Progenitor cell of endocrine pancreas (in vitro differentiated cells): ENCODE measurements at regions not wholly inside any gene's neighbourhood (a gene's known extent, or its start where the extent isn't known, plus 50 kb on each side); places are given as distances from the start of the nearest gene placed in this dataset.

ENCODE experiments used
- DNase-seq: peaks from one replicate; pipeline ENCODE4 v3.0.0; 2021; ENCODE audit warnings: low spot score; ENCODE audit not compliant: unreplicated experiment
- H3K27ac Mint-ChIP-seq: 2 replicates; pipeline ENCODE4 v1.8.0; 2021; ENCODE audit warnings: mild to moderate bottlenecking, moderate library complexity, mixed read lengths
- H3K27me3 Mint-ChIP-seq: 2 replicates; pipeline ENCODE4 v1.8.0; 2021; ENCODE audit warnings: mixed read lengths
- H3K36me3 Mint-ChIP-seq: 2 replicates; pipeline ENCODE4 v1.8.0; 2022; ENCODE audit warnings: mixed read lengths; ENCODE audit not compliant: insufficient read depth
- H3K4me1 Mint-ChIP-seq: 2 replicates; pipeline ENCODE4 v1.8.0; 2021; ENCODE audit warnings: low read depth, mixed read lengths
- H3K4me3 Mint-ChIP-seq: 2 replicates; pipeline ENCODE4 v1.8.0; 2021; ENCODE audit warnings: low read depth, mild to moderate bottlenecking, moderate library complexity, mixed read lengths
- H3K9me3 Mint-ChIP-seq: 2 replicates; pipeline ENCODE4 v1.8.0; 2021; ENCODE audit warnings: low read depth, mixed read lengths
- TF ChIP-seq, protein P1 (sequence below): fragments of 200-600 bp; sonication (generic); IDR thresholded peaks from one replicate; pipeline ENCODE4 v1.5.0; 2021; ENCODE audit warnings: antibody characterized with exemption, mild to moderate bottlenecking; ENCODE audit not compliant: unreplicated experiment

DNA sequence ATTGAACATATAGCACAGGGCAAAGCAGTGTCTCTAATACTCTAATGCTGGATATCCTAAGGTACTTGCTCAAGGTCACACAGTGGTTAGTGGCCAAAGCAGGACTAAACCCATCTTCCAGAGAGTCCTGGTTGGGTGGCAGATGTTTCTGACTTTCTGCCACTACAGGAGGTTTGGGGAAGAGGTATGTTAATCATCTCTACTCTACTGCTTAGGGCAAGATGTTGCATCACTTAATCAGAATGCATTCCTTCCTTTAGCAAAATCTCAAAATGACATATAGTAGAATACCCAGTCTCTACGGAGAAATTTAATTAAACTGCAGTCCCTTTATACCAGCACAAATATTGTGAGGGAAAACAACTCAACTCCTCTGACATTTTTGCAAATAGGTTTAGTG lies 190.7 kb upstream of the FAM241A start:
- no peaks in the 10 kb centered on the region for H3K4me1 Mint-ChIP-seq
- no peaks in the 10 kb centered on the region for H3K36me3 Mint-ChIP-seq
- H3K4me3 Mint-ChIP-seq, result no peak overlapping the region
- no peak for DNase-seq
- peaks cover 13% of the 10 kb centered on the region for H3K9me3 Mint-ChIP-seq
- TF ChIP-seq, protein P1, sequence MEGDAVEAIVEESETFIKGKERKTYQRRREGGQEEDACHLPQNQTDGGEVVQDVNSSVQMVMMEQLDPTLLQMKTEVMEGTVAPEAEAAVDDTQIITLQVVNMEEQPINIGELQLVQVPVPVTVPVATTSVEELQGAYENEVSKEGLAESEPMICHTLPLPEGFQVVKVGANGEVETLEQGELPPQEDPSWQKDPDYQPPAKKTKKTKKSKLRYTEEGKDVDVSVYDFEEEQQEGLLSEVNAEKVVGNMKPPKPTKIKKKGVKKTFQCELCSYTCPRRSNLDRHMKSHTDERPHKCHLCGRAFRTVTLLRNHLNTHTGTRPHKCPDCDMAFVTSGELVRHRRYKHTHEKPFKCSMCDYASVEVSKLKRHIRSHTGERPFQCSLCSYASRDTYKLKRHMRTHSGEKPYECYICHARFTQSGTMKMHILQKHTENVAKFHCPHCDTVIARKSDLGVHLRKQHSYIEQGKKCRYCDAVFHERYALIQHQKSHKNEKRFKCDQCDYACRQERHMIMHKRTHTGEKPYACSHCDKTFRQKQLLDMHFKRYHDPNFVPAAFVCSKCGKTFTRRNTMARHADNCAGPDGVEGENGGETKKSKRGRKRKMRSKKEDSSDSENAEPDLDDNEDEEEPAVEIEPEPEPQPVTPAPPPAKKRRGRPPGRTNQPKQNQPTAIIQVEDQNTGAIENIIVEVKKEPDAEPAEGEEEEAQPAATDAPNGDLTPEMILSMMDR, result no peak
- no peaks in the 10 kb centered on the region for H3K27me3 Mint-ChIP-seq
- H3K27ac Mint-ChIP-seq, result no peak overlapping the region

DNA sequence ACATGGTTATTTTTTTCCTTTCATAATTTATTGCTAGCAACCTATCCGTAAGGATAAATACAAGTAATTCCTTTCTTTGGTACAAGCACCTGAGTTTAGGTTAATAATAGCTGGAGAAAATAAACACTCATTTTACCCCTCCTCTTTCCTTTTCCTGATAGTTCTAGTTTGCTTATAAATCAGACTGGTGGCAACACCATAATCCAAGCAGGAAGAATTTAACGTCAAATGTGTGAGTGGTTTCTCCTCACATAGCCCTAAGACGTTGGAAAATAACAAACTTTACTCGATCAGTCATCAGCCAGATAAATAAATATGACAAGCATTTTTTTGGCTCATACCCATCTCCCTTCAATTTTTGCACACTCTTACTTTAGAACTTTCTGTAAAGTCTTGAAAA lies 190.3 kb upstream of the FAM241A start:
- TF ChIP-seq, protein P1, result no peak
- Mint-ChIP-seq H3K4me1 (peaks cover under 1% of the 10 kb centered on the region), H3K36me3 (no peaks in the 10 kb centered on the region), H3K4me3 (no peak overlapping the region), H3K27ac (no peak overlapping the region), H3K27me3 (no peaks in the 10 kb centered on the region), H3K9me3 (peaks cover 9% of the 10 kb centered on the region)
- no peak for DNase-seq

DNA sequence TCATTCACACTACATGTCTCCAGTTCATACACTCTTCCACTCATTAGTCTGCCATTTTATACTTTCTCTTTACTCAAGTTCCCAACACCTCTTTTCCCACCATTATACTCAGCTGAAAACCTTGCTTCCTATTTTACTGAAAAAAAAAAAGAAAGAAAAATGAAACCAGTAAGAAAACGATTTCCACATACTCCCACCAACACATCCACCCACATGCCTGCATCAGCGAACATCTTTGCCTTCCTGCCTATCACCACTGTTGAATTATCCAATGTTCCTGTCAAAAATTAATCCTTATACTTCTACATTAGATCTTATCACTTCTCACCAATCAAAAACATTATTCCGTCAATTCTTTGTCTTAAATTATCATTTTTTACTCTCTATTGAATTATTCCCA lies 188.1 kb upstream of the FAM241A start:
- H3K27me3 Mint-ChIP-seq, result no peaks in the 10 kb centered on the region
- H3K36me3 Mint-ChIP-seq, result no peaks in the 10 kb centered on the region
- TF ChIP-seq, protein P1, result no peak
- H3K4me1 Mint-ChIP-seq, result peaks cover 1% of the 10 kb centered on the region
- H3K27ac Mint-ChIP-seq, result no peak overlapping the region
- H3K9me3 Mint-ChIP-seq, result no peaks in the 10 kb centered on the region
- DNase-seq, result no peak
- H3K4me3 Mint-ChIP-seq, result no peak overlapping the region

DNA sequence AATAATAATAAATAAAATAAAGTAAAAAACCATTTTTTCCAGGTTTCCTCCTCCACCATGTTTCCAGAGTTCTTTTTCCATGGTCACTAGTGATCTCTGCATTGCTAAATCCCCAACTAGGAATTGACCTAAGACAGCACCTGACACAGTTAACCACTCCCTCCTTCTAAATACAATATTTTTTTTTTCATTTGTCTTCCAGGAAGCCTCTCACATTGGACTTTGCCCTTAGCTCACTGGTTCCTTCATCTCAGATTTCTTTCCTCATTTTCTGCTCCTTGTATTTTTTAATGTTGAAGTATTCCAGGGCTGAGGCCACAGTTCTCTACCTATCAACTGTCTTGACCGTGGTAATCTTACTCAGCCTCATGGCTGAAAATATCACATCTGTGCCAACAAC lies 187.3 kb upstream of the FAM241A start:
- TF ChIP-seq, protein P1, result no peak
- Mint-ChIP-seq H3K36me3 (no peaks in the 10 kb centered on the region), H3K4me3 (no peak overlapping the region), H3K27ac (no peak overlapping the region), H3K9me3 (no peaks in the 10 kb centered on the region), H3K27me3 (no peaks in the 10 kb centered on the region), H3K4me1 (peaks cover 1% of the 10 kb centered on the region)
- no peak for DNase-seq

DNA sequence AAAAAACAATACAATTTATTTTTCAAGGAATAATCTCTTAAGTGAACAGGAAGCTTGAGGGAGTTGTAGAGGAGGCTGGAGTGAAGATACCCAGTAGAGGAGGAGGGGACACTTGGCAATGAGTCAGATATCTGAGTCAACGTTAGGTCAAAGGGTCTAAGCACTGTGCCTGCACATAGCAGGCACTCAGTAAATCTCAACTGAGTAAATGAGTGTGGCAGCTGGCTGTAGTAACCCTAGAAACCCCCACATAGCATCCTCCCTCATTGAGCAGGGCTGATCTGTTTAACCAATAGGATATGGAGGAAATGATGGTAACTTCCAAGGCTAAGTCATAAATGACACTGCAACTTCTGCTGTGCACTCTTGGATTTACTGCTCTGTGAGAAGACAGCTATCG lies 186.0 kb upstream of the FAM241A start:
- H3K27ac Mint-ChIP-seq, result no peak overlapping the region
- TF ChIP-seq, protein P1, result no peak
- H3K36me3 Mint-ChIP-seq, result no peaks in the 10 kb centered on the region
- no peaks in the 10 kb centered on the region for H3K27me3 Mint-ChIP-seq
- no peak overlapping the region for H3K4me3 Mint-ChIP-seq
- peaks cover 4% of the 10 kb centered on the region for H3K4me1 Mint-ChIP-seq
- no peak for DNase-seq
- H3K9me3 Mint-ChIP-seq, result no peaks in the 10 kb centered on the region
